RPMI7951 (cell line): ENCODE measurements at regions not wholly inside any gene's neighbourhood (a gene's known extent, or its start where the extent isn't known, plus 50 kb on each side); places are given as distances from the start of the nearest gene placed in this dataset.

Experiments used
- DNase-seq: peaks from one replicate; pipeline ENCODE4 v3.0.0-alpha.2; 2012; ENCODE audit warnings: low read depth

- no peak for DNase-seq
These were observed 51.3 kb upstream of the LRRN2 start for GRCh38 chr1:204736836-204737235.

GRCh38 chr1:204738506-204738905, 53.0 kb upstream of the LRRN2 start:
- DNase-seq, result no peak

GRCh38 chr1:204740354-204740753, 54.8 kb upstream of the LRRN2 start:
- no peak for DNase-seq

- DNase-seq, result no peak
These were observed 55.9 kb upstream of the LRRN2 start for GRCh38 chr1:204741440-204741839.

- DNase-seq, result no peak
These were observed 57.2 kb upstream of the LRRN2 start for GRCh38 chr1:204742676-204743251.

- no peak for DNase-seq
These were observed 58.7 kb upstream of the LRRN2 start for GRCh38 chr1:204744107-204744779.

- DNase-seq, result peak; percentile 40
These were observed 61.4 kb upstream of the LRRN2 start for GRCh38 chr1:204746838-204747442.

GRCh38 chr1:204751480-204751879, 65.9 kb upstream of the LRRN2 start:
- no peak for DNase-seq

GRCh38 chr1:204751883-204752687, 66.5 kb upstream of the LRRN2 start:
- DNase-seq, result peak; percentile 47

- no peak for DNase-seq
These were observed 67.1 kb upstream of the LRRN2 start for GRCh38 chr1:204752688-204753040.

GRCh38 chr1:204754821-204755220, 69.3 kb upstream of the LRRN2 start:
- no peak for DNase-seq

- DNase-seq, result no peak
These were observed 70.8 kb upstream of the LRRN2 start for GRCh38 chr1:204756349-204756748.

GRCh38 chr1:204756811-204757210, 71.3 kb upstream of the LRRN2 start:
- no peak for DNase-seq

GRCh38 chr1:204758601-204759000, 73.1 kb upstream of the LRRN2 start:
- no peak for DNase-seq

GRCh38 chr1:204760350-204760749, 74.8 kb upstream of the LRRN2 start:
- no peak for DNase-seq

- DNase-seq, result no peak
These were observed 75.2 kb upstream of the LRRN2 start for GRCh38 chr1:204760757-204761156.

GRCh38 chr1:204763773-204764427, 78.4 kb upstream of the LRRN2 start:
- DNase-seq, result peak; percentile 73

- no peak for DNase-seq
These were observed 84.5 kb upstream of the LRRN2 start for GRCh38 chr1:204769997-204770396.

- DNase-seq, result no peak
These were observed 85.8 kb upstream of the LRRN2 start for GRCh38 chr1:204771358-204771757.

GRCh38 chr1:204773246-204773645, 87.7 kb upstream of the LRRN2 start:
- no peak for DNase-seq

GRCh38 chr1:204775546-204775945, 90.0 kb upstream of the LRRN2 start:
- no peak for DNase-seq

- DNase-seq, result no peak
These were observed 92.1 kb upstream of the LRRN2 start for GRCh38 chr1:204777591-204777990.
